CD4-positive, alpha-beta T cell treated with Interleukin-1 beta for 1 hour (primary cell): ENCODE measurements at regions not wholly inside any gene's neighbourhood (a gene's known extent, or its start where the extent isn't known, plus 50 kb on each side); places are given as distances from the start of the nearest gene placed in this dataset.

ENCODE experiments used
- DNase-seq, 2 donors: peaks; one replicate each; pipeline ENCODE4 v3.0.0-alpha.2; 2020 to 2022

- no peak for DNase-seq
Observed at GRCh38 chr2:12330916-12331315, 385.8 kb upstream of the TRIB2 start.

GRCh38 chr2:12331698-12332097, 385.0 kb upstream of the TRIB2 start:
- DNase-seq, result no peak

- no peak for DNase-seq
Observed at GRCh38 chr2:12333293-12333692, 383.4 kb upstream of the TRIB2 start.

GRCh38 chr2:12334412-12334966, 382.2 kb upstream of the TRIB2 start:
- no peak for DNase-seq

GRCh38 chr2:12335131-12335530, 381.6 kb upstream of the TRIB2 start:
- no peak for DNase-seq

GRCh38 chr2:12335995-12336394, 380.7 kb upstream of the TRIB2 start:
- no peak for DNase-seq

GRCh38 chr2:12338946-12339697, 377.6 kb upstream of the TRIB2 start:
- DNase-seq, result no peak

- no peak for DNase-seq
Observed at GRCh38 chr2:12340164-12340563, 376.6 kb upstream of the TRIB2 start.

- DNase-seq, result no peak
Observed at GRCh38 chr2:12341215-12341614, 375.5 kb upstream of the TRIB2 start.

GRCh38 chr2:12341920-12342319, 374.8 kb upstream of the TRIB2 start:
- no peak for DNase-seq

GRCh38 chr2:12343141-12343540, 373.6 kb upstream of the TRIB2 start:
- DNase-seq, result no peak

- DNase-seq, result no peak
Observed at GRCh38 chr2:12347066-12347493, 369.7 kb upstream of the TRIB2 start.

GRCh38 chr2:12348216-12348615, 368.5 kb upstream of the TRIB2 start:
- no peak for DNase-seq

GRCh38 chr2:12350821-12351220, 365.9 kb upstream of the TRIB2 start:
- no peak for DNase-seq

GRCh38 chr2:12352889-12353288, 363.8 kb upstream of the TRIB2 start:
- DNase-seq, result no peak

- DNase-seq, result no peak
Observed at GRCh38 chr2:12361506-12361905, 355.2 kb upstream of the TRIB2 start.

GRCh38 chr2:12363138-12363537, 353.6 kb upstream of the TRIB2 start:
- no peak for DNase-seq

GRCh38 chr2:12363569-12363968, 353.2 kb upstream of the TRIB2 start:
- DNase-seq, result no peak

- no peak for DNase-seq
Observed at GRCh38 chr2:12369566-12369965, 347.2 kb upstream of the TRIB2 start.

- DNase-seq, result no peak
Observed at GRCh38 chr2:12376025-12376424, 340.7 kb upstream of the TRIB2 start.

- DNase-seq, result no peak
Observed at GRCh38 chr2:12379143-12379542, 337.6 kb upstream of the TRIB2 start.

- no peak for DNase-seq
Observed at GRCh38 chr2:12381543-12382325, 335.0 kb upstream of the TRIB2 start.

- no peak for DNase-seq
Observed at GRCh38 chr2:12382366-12382765, 334.4 kb upstream of the TRIB2 start.
